Neural progenitor cell (in vitro differentiated cells): ENCODE measurements at regions not wholly inside any gene's neighbourhood (a gene's known extent, or its start where the extent isn't known, plus 50 kb on each side); places are given as distances from the start of the nearest gene placed in this dataset.

Source experiments
- DNase-seq: peaks from one replicate; pipeline ENCODE4 v3.0.0-alpha.2; 2016; ENCODE audit warnings: low spot score
- H2AFZ ChIP-seq: fragments of 200-600 bp; sonication (generic); replicated peaks from 2 replicates; pipeline ENCODE4 v1.6.1; 2016; ENCODE audit warnings: antibody characterized with exemption
- H3F3A ChIP-seq: fragments of 200-600 bp; sonication (generic); 2 replicates; pipeline ENCODE4 v1.6.1; 2016; ENCODE audit warnings: antibody characterized with exemption, low read depth
- H3K27ac ChIP-seq: fragments of 200-600 bp; sonication (generic); 2 replicates; pipeline ENCODE4 v1.5.1; 2016; ENCODE audit warnings: mild to moderate bottlenecking
- H3K27me3 ChIP-seq: fragments of 200-600 bp; sonication (generic); 2 replicates; pipeline ENCODE4 v1.6.1; 2016; ENCODE audit warnings: mild to moderate bottlenecking, moderate library complexity
- H3K36me3 ChIP-seq: fragments of 200-600 bp; sonication (generic); 2 replicates; pipeline ENCODE4 v1.5.1; 2016
- H3K4me1 ChIP-seq: fragments of 200-600 bp; sonication (generic); 2 replicates; pipeline ENCODE4 v1.6.1; 2016; ENCODE audit warnings: mixed run types
- H3K4me2 ChIP-seq: fragments of 200-600 bp; sonication (generic); 2 replicates; pipeline ENCODE4 v1.6.1; 2016
- H3K4me3 ChIP-seq: fragments of 200-600 bp; sonication (generic); 2 replicates; pipeline ENCODE4 v1.5.1; 2016
- H3K79me2 ChIP-seq: fragments of 200-600 bp; sonication (generic); 2 replicates; pipeline ENCODE4 v1.6.1; 2016; ENCODE audit warnings: low read depth
- H3K9ac ChIP-seq: fragments of 200-600 bp; sonication (generic); 2 replicates; pipeline ENCODE4 v1.6.1; 2016
- H3K9me3 ChIP-seq: fragments of 200-600 bp; sonication (generic); 2 replicates; pipeline ENCODE4 v1.5.1; 2016; ENCODE audit warnings: low read depth
- H4K20me1 ChIP-seq: fragments of 200-600 bp; sonication (generic); 2 replicates; pipeline ENCODE4 v1.6.1; 2016; ENCODE audit warnings: low read depth
- H3K27ac Mint-ChIP-seq: 3 replicates; pipeline ENCODE4 v1.8.0; 2021; ENCODE audit warnings: mixed read lengths
- H3K27me3 Mint-ChIP-seq: 2 replicates; pipeline ENCODE4 v1.8.0; 2022; ENCODE audit warnings: low read depth, mild to moderate bottlenecking, inconsistent platforms, moderate library complexity, mixed read lengths; ENCODE audit not compliant: insufficient read depth
- H3K36me3 Mint-ChIP-seq: 3 replicates; pipeline ENCODE4 v1.8.0; 2021; ENCODE audit warnings: mixed read lengths
- H3K4me1 Mint-ChIP-seq: 3 replicates; pipeline ENCODE4 v1.8.0; 2021; ENCODE audit warnings: mixed read lengths
- H3K4me3 Mint-ChIP-seq: 3 replicates; pipeline ENCODE4 v1.8.0; 2021; ENCODE audit warnings: mild to moderate bottlenecking, moderate library complexity, mixed read lengths
- H3K9me3 Mint-ChIP-seq: 3 replicates; pipeline ENCODE4 v1.8.0; 2020; ENCODE audit warnings: mixed read lengths
- CTCF ChIP-seq: fragments of 200-600 bp; sonication (generic); IDR thresholded peaks from 2 replicates; pipeline ENCODE4 v1.5.1; 2017; ENCODE audit warnings: antibody characterized with exemption, mild to moderate bottlenecking
- EZH2 ChIP-seq: fragments of 200-600 bp; sonication (generic); IDR thresholded peaks from 2 replicates; pipeline ENCODE4 v1.6.1; 2017; ENCODE audit warnings: antibody characterized with exemption, mild to moderate bottlenecking, moderate library complexity
- EZH2phosphoT487 ChIP-seq: fragments of 200-600 bp; sonication (generic); IDR thresholded peaks from 2 replicates; pipeline ENCODE4 v1.6.1; 2017; ENCODE audit warnings: antibody characterized with exemption

DNA sequence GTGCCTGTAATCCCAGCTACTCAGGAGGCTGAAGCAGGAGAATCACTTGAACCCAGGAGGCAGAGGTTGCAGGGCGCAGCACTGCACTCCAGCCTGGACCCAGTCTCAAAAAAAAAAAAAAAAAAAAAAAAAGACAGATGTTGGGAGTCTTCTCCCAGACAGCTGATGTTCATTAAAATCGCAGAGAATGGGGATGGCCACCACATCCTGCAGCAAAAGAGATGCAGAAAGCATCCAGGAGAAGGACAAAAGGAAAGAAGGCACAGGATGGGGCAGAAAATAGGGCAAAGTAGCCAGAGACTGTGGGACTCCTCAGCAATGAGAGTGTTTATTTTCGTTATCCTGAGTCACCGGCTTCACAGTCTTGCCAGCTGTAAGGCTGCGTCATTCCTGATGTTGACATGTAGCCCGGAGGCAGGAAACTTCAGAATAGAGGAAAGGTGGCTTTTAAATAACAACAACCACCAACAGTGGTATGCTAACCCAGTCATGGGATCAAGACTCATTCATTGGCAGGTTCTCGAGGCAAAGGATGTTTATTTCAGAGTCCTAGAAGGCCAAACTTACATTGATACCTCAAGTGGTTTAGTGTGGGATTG lies 149.5 kb upstream of the SVIL start:
- no peaks in the 10 kb centered on the region for H4K20me1 ChIP-seq
- peaks cover 7% of the 10 kb centered on the region for H3K9me3 ChIP-seq
- no peaks in the 10 kb centered on the region for H3K36me3 Mint-ChIP-seq
- H2AFZ ChIP-seq = no peak overlapping the region
- H3K27me3 ChIP-seq = no peaks in the 10 kb centered on the region
- H3K4me1 ChIP-seq = no peaks in the 10 kb centered on the region
- H3K4me2 ChIP-seq = no peak overlapping the region
- no peak overlapping the region for H3K27ac ChIP-seq
- H3K27me3 Mint-ChIP-seq = peaks cover 5% of the 10 kb centered on the region
- H3K36me3 ChIP-seq = no peaks in the 10 kb centered on the region
- no peaks in the 10 kb centered on the region for H3F3A ChIP-seq
- H3K79me2 ChIP-seq = no peaks in the 10 kb centered on the region
- peaks cover 2% of the 10 kb centered on the region for H3K9me3 Mint-ChIP-seq
- no peak overlapping the region for H3K27ac Mint-ChIP-seq
- H3K4me3 ChIP-seq = no peak overlapping the region
- TF ChIP-seq EZH2phosphoT487 (no peak), CTCF (no peak), EZH2 (no peak)
- no peaks in the 10 kb centered on the region for H3K4me1 Mint-ChIP-seq
- no peak overlapping the region for H3K9ac ChIP-seq
- H3K4me3 Mint-ChIP-seq = no peak overlapping the region
- no peak for DNase-seq

- no peak overlapping the region for H3K4me2 ChIP-seq
- Mint-ChIP-seq H3K9me3 (peaks cover under 1% of the 10 kb centered on the region), H3K4me1 (no peaks in the 10 kb centered on the region), H3K27me3 (peaks cover 10% of the 10 kb centered on the region), H3K36me3 (no peaks in the 10 kb centered on the region), H3K27ac (no peak overlapping the region), H3K4me3 (no peak overlapping the region)
- H3K4me3 ChIP-seq = no peak overlapping the region
- H3K4me1 ChIP-seq = no peaks in the 10 kb centered on the region
- H3F3A ChIP-seq = no peaks in the 10 kb centered on the region
- DNase-seq = no peak
- no peaks in the 10 kb centered on the region for H4K20me1 ChIP-seq
- H2AFZ ChIP-seq = no peak overlapping the region
- no peaks in the 10 kb centered on the region for H3K27me3 ChIP-seq
- TF ChIP-seq EZH2phosphoT487 = no peak
- no peak for TF ChIP-seq CTCF
- TF ChIP-seq EZH2 = no peak
- no peaks in the 10 kb centered on the region for H3K36me3 ChIP-seq
- no peaks in the 10 kb centered on the region for H3K79me2 ChIP-seq
- H3K27ac ChIP-seq = no peak overlapping the region
- no peak overlapping the region for H3K9ac ChIP-seq
- H3K9me3 ChIP-seq = peaks cover 7% of the 10 kb centered on the region
Measured at GRCh38 chr10:29783201-29783947, 148.6 kb upstream of the SVIL start.

- H4K20me1 ChIP-seq = no peaks in the 10 kb centered on the region
- no peak overlapping the region for H3K4me3 Mint-ChIP-seq
Measured at GRCh38 chr10:29780639-29781038, 145.9 kb upstream of the SVIL start.

More at GRCh38 chr10:29780639-29781038, 145.9 kb upstream of the SVIL start:
- H3K9me3 Mint-ChIP-seq = no peaks in the 10 kb centered on the region
- Histone ChIP-seq H3F3A (no peaks in the 10 kb centered on the region), H3K79me2 (no peaks in the 10 kb centered on the region), H3K9ac (no peak overlapping the region), H3K9me3 (no peaks in the 10 kb centered on the region), H3K36me3 (no peaks in the 10 kb centered on the region), H2AFZ (no peak overlapping the region), H3K4me1 (no peaks in the 10 kb centered on the region), H3K27me3 (no peaks in the 10 kb centered on the region), H3K27ac (no peak overlapping the region), H3K4me3 (no peak overlapping the region), H3K4me2 (no peak overlapping the region)
- TF ChIP-seq CTCF (no peak), EZH2 (no peak), EZH2phosphoT487 (no peak)
- DNase-seq = no peak
- no peaks in the 10 kb centered on the region for H3K36me3 Mint-ChIP-seq
- H3K27me3 Mint-ChIP-seq = peaks cover 14% of the 10 kb centered on the region
- no peak overlapping the region for H3K27ac Mint-ChIP-seq
- H3K4me1 Mint-ChIP-seq = no peaks in the 10 kb centered on the region
